ENCODE measurements at regions not wholly inside any gene's neighbourhood (a gene's known extent, or its start where the extent isn't known, plus 50 kb on each side); places are given as distances from the start of the nearest gene placed in this dataset.

DNA sequence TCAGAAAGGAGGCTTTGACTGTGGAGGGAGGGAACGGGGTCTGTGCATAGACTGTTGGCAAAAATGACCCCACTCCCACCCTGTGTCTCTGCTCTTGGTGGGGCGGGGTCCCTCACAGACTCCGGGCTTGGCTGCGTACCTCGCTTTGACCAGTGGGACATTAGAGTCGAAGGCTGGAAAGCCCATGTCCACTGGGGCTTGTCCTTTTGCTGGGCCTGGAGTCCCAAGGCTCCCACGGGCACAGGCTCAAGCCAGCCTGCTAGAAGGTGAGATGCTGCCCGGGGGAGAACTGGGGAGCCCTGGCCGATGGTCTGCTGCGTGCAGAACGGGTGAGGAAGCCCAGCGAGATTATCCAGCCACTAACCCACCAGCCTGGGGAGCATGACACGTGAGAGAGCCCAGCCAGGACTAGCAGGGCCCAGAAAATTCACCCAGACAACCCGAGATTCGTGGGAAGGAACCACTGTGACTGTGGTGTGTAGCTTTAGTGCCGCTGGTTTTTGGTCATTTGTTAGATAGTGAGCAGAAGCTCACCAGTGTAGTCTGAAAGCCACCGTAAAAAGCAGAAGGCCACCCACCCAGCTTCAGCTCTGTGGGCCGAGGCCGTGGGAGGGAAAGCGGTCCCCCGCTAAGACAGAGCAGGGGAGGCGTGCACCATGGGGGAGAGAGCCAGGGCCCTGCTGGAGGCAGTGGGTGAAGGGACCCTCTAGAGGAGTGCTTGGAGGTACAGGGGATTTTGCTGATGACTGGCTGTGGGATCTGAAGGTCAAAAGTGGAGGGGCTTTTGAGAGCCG, 78.3 kb upstream of the C1orf174 start:
- Histone ChIP-seq H3K27me3 (peaks cover 23% of the 10 kb centered on the region), H3K4me1 (ENCODE audit: control insufficient read depth in 1 of 2, insufficient read depth in 1 of 2, low read depth in 1 of 2, low read length in 1 of 2) (no peaks in the 10 kb centered on the region), H3K4me3 (ENCODE audit: low read depth in 1 of 2, low read length in 1 of 2) (no peak overlapping the region), H3K27ac (no peak overlapping the region), H3K36me3 (no peaks in the 10 kb centered on the region), H3K9me3 (no peaks in the 10 kb centered on the region)
- TF ChIP-seq, protein P1, sequence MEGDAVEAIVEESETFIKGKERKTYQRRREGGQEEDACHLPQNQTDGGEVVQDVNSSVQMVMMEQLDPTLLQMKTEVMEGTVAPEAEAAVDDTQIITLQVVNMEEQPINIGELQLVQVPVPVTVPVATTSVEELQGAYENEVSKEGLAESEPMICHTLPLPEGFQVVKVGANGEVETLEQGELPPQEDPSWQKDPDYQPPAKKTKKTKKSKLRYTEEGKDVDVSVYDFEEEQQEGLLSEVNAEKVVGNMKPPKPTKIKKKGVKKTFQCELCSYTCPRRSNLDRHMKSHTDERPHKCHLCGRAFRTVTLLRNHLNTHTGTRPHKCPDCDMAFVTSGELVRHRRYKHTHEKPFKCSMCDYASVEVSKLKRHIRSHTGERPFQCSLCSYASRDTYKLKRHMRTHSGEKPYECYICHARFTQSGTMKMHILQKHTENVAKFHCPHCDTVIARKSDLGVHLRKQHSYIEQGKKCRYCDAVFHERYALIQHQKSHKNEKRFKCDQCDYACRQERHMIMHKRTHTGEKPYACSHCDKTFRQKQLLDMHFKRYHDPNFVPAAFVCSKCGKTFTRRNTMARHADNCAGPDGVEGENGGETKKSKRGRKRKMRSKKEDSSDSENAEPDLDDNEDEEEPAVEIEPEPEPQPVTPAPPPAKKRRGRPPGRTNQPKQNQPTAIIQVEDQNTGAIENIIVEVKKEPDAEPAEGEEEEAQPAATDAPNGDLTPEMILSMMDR (IDR thresholded peaks at IDR 0.05) = no peak

GRCh38 chr1:3978990-3979325, 78.9 kb upstream of the C1orf174 start:
- H3K27ac ChIP-seq = no peak overlapping the region
- H3K27me3 ChIP-seq = peaks cover 25% of the 10 kb centered on the region
- H3K4me3 ChIP-seq (ENCODE audit: low read depth in 1 of 2, low read length in 1 of 2) = no peak overlapping the region
- H3K9me3 ChIP-seq = no peaks in the 10 kb centered on the region
- no peaks in the 10 kb centered on the region for H3K36me3 ChIP-seq
- TF ChIP-seq, protein P1 (IDR thresholded peaks at IDR 0.05) = no peak
- no peaks in the 10 kb centered on the region for H3K4me1 ChIP-seq (ENCODE audit: control insufficient read depth in 1 of 2, insufficient read depth in 1 of 2, low read depth in 1 of 2, low read length in 1 of 2)

- Histone ChIP-seq H3K27me3 (peaks cover 25% of the 10 kb centered on the region), H3K27ac (no peak overlapping the region)
Observed at GRCh38 chr1:3981261-3981660, 81.2 kb upstream of the C1orf174 start.

DNA sequence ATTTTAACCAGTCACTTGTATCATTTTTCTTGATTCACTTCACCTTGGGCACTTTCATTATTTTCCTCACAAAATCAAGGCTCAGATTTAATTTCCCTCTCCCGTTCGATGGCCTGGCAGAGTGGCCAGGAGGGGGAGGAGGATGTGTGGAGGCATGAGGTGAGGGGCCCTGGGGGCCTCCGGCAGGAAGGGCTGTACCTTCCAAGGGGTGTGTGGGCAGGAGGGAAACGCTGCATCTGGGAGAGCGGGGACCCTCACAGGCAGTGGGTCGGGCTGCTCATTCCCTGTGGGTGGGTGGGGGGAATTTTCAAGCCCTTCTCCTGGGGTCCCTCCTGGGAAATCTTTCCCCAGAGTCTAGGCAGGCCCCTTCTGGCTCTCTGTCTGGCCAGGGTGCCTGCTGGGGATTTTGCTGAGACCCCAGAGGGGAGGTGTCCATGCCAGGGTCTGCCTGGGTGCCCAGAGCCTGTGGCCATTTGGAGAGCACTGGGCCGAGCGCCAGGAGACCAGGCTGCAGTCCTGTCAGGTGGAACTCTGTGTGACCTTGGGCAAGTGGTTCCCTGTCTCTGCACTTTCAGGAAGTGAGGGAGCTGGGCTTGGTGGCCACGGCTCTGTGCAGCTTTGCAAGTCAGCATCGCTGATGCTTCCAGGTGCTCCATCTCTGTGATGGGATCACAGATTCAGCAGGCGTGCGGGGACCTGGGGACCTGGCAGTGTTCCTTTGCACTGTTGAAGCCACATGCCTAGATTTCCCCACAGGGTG, 81.9 kb upstream of the C1orf174 start:
- H3K27ac ChIP-seq = no peak overlapping the region
- TF ChIP-seq, protein P1 (IDR thresholded peaks at IDR 0.05) = no peak
- H3K27me3 ChIP-seq = peaks cover 25% of the 10 kb centered on the region
- no peak overlapping the region for H3K4me3 ChIP-seq (ENCODE audit: low read depth in 1 of 2, low read length in 1 of 2)
- H3K9me3 ChIP-seq = no peaks in the 10 kb centered on the region
- H3K36me3 ChIP-seq = no peaks in the 10 kb centered on the region
- H3K4me1 ChIP-seq (ENCODE audit: control insufficient read depth in 1 of 2, insufficient read depth in 1 of 2, low read depth in 1 of 2, low read length in 1 of 2) = no peaks in the 10 kb centered on the region

More at GRCh38 chr1:3981261-3981660, 81.2 kb upstream of the C1orf174 start:
- Histone ChIP-seq H3K4me1 (ENCODE audit: control insufficient read depth in 1 of 2, insufficient read depth in 1 of 2, low read depth in 1 of 2, low read length in 1 of 2) (no peaks in the 10 kb centered on the region), H3K9me3 (no peaks in the 10 kb centered on the region), H3K4me3 (ENCODE audit: low read depth in 1 of 2, low read length in 1 of 2) (no peak overlapping the region), H3K36me3 (no peaks in the 10 kb centered on the region)
- TF ChIP-seq, protein P1 (IDR thresholded peaks at IDR 0.05) = no peak

- no peaks in the 10 kb centered on the region for H3K36me3 ChIP-seq
- no peak overlapping the region for H3K4me3 ChIP-seq (ENCODE audit: low read depth in 1 of 2, low read length in 1 of 2)
- H3K4me1 ChIP-seq (ENCODE audit: control insufficient read depth in 1 of 2, insufficient read depth in 1 of 2, low read depth in 1 of 2, low read length in 1 of 2) = no peaks in the 10 kb centered on the region
- peaks cover 25% of the 10 kb centered on the region for H3K27me3 ChIP-seq
- TF ChIP-seq, protein P1 (IDR thresholded peaks at IDR 0.05) = no peak
- H3K27ac ChIP-seq = no peak overlapping the region
- no peaks in the 10 kb centered on the region for H3K9me3 ChIP-seq
Observed at GRCh38 chr1:3983181-3983580, 83.1 kb upstream of the C1orf174 start.

All from neutrophil (primary cell).